NCI-H1105 (cell line): ENCODE measurements at regions not wholly inside any gene's neighbourhood (a gene's known extent, or its start where the extent isn't known, plus 50 kb on each side); places are given as distances from the start of the nearest gene placed in this dataset.
"Not testable (repeated sequence)": the region's sequence is repeated elsewhere in the genome, so short reads cannot be mapped to it uniquely, and the experiment has no call there.

Experiments used
- DNase-seq: peaks from one replicate; lab custom pipeline; 2025; lab: John Stamatoyannopoulos, UW

DNA sequence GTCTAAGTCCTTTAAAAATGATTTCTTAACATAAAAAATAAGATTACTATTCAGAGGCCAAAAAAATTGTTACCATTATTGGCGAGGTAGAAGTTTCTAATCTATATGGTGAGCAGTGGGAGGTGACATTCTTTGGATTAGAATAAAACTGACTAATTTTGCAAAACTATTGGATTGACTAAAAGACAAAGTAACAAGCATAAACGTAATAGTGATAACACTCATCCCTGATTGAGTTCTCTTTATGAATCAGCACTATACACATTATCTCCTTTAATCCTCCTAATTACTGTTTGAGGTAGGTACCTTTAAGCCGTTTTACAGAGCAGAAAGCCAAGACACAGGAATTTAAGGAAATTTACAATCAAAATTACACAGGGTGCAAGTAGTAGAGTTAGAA lies 139.2 kb upstream of the NRP1 start:
- DNase-seq, result no peak

DNA sequence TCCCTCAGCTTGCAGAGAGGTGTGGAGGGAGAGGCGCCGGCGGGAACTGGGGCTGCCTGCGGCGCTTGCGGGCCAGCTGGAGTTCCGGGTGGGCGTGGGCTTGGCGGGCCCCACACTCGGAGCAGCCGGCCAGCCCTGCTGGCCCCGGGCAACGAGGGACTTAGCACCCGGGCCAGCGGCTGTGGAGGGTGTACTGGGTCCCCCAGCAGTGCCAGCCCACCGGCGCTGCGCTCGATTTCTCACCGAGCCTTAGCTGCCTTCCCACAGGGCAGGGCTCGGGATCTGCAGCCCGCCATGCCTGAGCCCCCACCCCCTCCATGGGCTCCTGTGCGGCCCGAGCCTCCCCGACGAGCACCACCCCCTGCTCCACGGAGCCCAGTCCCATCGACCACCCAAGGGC lies 133.5 kb upstream of the NRP1 start:
- not testable (repeated sequence) for DNase-seq

DNA sequence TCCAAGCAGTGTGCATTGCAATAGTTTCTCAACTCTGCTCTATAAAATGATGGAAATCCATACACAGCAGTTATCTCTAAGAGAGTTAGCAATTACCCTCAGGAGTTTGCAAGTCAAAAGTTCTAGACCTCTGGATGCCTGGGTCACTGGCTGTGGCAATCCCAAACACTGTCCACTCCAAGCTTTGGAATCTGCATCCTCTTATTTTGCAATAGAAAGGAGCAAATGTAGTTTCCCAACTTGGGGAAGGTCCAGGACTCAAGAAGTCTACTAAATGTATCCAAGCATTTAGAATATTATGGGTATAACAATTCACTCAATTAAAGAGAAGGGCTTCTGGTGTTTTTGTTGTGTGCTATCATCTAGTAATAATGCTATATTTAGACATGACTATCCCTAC lies 131.3 kb upstream of the NRP1 start:
- no peak for DNase-seq

DNA sequence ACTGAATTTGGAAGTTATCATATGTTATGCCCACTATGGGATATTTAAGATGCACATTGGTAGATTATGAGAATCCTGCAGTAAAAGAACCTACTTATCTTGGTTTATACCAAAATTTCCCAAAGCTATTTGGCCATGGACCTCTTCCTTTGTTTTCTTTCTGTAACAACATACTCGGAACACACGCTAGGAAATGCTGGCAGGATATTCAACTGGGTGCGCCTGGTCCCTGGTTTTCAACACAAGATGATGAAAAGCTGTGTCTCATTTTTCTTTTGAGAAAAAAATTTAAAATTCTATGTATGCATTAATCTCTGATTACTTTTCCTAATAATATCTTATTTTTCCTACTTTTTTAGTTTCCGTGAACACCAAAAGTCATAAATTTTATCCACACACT lies 128.5 kb upstream of the NRP1 start:
- DNase-seq, result no peak

DNA sequence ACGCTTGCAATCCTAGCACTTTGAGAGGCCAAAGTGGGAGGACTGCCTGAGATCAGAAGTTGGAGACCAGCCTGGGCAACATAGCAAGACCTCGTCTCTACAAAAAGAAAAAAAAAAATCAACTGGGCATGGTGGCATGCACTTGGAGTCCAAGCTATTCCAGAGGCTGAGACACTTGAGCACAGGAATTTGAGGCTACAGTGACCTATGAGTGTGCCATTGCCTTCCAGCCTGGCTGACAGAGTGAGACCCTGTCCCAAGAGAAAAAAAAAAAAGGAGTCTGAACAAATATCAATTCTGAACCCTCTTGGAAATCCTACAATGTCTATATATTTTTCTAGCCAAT lies 126.8 kb upstream of the NRP1 start:
- no peak for DNase-seq

DNA sequence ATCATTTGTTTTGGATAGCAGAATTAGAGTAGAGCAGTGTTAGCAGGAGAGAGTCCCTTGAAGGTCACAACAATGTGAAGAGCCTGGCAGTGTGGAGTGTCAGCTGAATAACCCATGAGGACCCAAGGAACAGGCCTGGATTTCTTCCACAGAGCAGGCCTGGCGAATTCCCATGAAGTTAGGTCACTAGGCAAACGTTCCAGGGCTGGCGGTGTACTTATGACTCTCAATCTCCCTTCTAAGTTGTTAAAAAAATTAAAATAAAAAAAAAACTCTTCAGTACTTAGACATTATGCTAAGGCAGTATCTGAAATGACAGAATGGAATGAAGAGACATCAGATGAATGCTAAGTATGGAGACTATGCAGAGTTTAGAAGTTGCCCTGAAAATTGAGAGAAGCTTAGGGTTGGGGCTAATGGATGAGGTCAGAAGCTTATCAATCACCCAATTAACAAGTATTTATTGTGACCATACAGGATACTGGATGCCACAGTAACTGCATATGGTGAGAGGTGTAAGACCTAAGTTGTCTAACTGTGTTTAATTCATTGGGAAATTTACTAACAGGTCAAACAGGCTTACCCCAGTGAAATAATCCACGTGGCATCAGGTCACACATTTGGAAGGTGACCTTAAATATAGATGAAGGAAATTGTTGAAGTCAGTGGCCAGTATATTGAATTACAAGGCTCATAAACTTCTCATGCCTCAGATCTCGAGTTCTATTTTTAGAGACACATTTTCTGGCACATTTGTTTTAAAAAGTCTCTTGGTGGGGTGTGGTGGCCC lies 126.2 kb upstream of the NRP1 start:
- DNase-seq, result no peak

DNA sequence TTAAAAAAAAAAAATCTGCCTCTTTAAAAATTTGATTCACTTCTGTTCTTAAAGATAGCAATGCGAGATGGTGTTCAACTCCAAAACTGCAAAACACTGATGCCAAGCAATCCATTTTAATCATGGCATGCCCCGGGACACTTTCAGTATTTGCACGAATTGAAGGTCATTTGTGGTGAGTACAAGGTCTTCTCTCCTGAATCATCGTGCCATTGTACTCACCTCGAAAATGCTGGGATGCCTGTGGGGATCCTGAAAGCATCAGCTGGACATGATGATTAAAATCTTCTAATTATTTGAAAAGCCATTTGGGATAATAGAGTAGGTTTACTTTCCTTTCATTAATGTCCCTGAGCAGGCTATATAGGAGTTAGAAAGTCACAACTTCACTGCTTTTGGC lies 125.1 kb upstream of the NRP1 start:
- DNase-seq, result no peak

DNA sequence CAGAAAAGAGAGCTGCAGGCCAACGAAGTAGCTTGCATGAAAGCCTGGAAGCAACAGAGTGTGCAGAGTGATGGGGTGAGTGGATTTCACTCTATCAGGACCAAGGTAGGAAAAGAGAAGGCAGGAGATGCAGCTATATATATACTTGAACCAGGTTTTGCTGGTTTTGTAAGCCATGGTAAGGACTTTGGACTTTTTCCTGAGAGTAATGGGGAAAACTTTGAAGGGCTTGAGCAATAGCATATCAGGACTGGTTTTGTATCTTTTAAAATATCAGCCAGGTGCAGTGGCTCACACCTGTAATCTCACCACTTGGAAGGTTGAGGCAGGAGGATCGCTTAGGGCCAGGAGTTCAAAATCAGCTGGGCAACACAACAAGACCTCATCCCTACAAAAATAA lies 120.6 kb upstream of the NRP1 start:
- no peak for DNase-seq

DNA sequence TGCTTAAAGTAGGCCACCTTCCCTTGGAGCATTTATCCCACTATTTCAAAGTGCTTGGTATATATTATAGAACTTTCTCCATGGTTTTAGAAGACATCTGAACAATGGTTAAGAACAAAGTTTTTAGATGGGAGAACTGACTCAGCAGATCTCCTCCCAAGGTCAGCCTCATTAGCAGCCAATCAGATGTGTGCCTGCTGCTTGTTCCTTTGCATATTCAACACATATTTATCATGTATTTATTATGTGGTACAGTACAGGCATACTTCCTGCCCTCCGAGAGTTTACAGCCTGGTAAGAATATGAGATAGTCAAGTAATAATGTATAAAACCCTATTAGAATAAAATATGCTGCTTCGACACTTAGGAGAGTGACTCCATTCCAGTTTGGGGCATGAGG lies 120.1 kb upstream of the NRP1 start:
- no peak for DNase-seq

DNA sequence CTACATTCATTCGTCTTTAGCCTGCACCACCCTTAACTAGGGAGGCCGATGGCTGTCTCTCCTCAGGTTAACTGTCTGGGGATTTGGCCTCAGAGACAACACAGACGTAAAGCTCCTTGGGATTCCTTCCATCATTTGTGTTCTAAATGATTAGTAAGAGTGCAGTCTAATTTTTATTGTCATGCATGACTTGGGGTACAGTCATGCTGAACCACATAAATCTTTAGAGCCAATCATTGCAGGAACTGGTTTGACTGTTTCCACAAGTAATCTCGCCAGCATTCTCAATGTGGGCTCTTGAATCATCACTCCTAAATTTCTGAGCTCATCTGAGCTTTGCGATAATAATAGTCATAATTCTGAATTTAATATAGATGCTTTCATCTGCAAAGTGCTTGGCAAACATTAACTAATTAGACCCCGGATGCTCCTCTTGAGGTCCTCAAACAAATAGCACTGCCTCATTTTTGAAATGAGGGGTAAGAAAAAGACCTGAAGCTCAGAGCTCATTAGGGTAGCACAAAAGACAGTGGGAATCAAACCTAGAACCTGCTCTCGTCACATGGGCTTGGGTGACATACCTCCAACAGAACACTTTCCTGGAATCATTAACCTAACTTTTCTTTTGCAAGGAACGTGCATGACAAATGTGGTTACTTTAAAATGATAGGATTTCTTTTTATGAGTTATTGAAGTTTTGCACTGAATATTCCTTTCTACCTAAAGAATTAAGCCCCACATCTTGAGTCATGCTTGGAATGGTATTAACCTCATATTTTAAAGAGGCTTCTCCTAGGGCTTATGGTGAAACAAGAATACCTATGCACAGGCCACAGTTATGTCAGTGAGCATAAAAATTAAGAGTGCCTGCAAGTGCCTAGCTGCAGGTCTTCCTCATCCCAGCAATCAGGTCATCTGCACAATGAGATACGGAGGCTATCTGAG lies 118.9 kb upstream of the NRP1 start:
- DNase-seq, result peak; percentile 30

DNA sequence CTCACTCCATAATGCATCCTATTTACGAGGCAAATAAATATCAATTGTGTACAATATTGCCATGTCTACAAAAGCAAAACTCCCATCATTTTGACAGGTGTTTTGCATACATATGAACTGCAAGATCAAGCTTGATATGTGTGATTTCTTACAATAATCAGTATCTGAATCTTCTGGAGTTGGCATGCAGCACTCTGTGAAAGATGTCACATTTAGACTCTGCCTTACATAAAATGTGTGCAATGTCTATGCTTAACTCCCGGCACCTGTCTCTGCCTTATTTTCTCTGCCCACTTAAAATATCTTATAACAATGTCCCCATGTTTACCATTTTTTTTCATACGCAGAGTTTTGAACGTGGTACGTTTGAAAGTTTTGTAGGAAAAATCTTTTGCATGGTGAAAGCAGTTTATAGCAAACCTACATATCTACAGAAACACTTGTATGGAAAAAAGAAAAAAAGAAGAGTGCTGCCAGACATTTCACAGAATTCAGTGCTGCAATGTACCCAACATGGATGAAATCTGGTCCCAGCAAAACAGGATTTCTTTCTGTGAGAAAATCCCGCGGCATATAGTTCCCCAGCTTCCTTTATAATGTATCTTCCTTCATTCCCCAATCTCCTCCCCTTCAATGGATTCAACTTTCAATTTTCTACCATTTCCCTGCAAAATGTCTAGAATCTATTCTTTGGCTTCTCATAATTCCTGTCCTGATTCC lies 114.1 kb upstream of the NRP1 start:
- DNase-seq, result no peak

DNA sequence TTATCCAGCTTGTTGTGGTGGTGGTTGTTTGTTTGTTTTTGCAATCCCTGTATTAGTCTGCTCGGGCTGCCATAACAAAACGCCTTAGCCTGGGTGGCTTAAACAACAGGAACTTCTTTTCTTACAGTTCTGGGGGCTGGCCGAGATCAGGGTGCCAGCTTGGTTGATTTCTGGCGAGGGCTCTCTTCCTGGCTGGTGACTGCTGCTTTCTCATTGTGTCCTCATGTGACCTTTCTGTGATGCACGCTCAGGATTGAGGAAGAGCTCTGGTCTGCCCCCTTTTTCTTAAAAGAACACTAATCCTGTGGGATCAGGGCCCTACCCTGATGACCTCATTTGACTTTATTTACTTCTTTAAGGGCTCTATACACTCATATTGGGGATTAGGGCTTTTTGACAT lies 107.1 kb upstream of the NRP1 start:
- DNase-seq, result no peak

DNA sequence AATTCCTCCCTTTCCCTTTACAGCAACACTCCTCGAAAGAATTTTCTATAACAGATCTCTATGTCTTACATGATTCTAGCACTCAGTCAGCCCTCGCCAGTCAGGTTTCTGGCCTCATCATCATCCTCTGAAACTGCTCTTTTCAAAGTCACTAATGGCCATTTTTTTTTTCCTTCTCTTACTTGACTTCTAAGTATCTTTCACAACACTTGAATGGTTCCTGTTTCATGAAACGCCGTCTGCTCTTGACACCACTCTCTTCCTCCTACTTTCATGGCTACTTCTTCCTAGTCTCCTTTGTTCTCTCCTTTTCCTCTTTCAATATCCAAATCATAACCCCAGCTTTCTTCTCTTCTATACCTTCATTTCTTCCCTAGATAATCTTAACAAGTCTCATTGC lies 100.5 kb upstream of the NRP1 start:
- DNase-seq, result no peak

DNA sequence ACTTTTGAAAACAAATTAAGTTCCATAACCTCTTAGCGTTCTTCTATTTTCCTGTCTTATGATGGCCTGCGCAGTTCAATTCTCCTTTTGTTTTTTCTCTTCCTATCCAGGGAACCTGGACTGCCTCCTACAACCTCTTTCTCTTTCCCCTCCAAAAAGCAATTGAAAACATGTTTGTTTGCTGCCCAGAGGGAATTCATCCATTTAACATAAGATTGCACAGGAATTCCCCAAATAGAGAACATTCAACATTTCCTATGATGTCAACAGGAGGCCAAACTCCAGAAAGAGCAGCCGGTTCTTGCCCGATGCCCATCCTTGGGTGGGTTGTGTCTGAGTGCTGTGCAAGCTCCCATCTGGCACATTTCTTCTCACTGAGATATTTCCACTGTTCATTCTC lies 94.2 kb upstream of the NRP1 start:
- DNase-seq, result no peak

DNA sequence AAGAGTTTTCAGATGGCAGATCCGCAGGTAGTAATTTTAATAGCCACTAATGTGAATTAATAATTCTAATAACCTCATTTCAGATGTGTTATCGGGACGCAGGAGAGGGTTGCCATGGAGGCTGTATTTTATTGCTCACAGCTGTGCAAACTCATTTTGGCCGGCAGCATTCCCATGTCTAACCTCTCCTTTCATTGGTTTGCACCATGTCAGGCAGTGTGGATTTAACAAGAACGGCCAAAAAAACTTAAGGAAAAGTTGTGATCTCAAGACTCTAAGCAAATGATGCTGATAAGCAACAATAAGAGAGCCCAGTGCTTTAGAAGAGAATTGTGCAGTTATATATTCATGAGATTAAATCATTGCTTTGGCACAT lies 88.7 kb upstream of the NRP1 start:
- DNase-seq, result peak; percentile 63

DNA sequence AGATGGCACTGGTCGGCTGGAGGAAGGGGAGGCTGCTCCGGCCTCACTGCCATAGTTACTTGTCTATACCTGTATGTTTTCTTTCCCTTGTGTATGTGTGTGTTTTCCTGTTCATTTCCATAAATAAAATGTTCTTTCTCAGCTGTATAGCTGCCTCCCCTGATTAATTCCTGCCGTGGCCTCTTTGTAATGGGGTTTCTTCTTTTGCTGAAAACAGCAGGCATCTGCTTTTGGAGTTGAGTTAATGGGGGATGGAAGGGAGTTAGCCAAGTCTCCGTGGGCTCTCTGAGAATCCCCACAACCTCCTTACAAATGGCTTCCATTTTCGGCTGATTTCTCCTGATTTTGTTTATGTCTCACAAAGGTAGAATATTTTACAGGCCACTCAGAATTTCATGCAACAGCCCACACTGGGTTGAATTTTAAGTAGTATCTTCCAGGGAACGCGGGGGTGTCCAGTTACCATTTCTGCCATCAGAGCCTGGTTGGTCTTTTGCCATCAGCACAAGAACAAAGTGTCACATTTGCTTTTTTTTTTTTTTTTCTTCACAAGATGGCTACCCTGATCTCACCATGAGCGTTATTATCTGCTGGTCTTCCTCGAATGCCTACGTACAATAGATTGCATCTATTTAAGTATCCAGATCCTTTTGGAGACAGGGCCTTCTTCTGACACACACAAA lies 88.1 kb upstream of the NRP1 start:
- DNase-seq, result peak; percentile 63

DNA sequence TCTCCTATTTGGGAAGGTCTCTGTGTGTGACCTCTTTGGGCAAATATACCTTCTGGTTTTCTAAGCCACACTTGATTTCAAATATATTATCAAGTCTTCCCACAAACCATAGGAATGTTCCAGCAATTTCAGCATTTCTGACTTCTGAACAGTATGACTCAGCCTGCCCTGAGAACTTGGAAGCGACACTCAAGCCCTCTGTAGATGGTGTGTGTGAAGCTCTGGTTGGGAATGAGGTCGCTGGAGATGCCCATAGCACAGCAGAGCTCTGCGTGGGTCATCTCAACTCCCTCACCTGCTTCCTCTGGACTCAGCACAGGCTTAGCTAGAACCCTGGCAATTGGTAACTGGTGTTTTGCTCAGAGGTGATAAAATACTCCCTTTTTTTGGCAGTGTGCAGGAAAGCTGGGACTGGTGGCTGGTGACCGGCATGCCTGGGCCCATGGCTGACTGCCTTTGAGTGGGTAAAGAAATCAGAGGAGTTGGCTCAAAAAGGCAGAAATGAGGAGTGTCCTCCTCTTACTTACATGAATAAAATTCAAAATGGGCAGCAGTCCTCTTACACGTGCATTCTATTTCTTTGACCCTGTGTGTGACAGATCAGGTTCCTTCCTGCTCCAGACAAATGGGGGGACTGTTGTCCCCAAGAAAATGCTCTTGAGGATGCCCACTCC lies 87.5 kb upstream of the NRP1 start:
- DNase-seq, result no peak

DNA sequence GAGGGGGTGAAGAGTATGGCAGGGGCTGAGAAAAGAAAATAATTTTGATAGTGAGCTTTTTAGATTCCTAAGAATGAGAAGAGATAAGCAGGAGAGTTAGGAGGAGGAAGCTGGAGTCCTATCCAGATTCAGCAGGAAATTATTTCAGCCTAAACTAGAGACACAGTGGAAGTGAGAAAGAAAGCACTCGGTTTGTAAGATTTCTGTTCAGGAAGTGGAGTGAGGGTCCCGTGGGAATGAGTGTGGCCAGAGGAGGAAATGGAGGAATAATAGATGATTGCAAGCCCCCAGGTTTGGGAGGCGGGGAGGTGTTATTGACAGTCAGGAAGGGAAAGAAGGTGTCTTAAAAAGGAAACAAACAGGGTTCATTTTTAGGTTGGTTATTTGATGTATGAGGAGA lies 84.8 kb upstream of the NRP1 start:
- no peak for DNase-seq

DNA sequence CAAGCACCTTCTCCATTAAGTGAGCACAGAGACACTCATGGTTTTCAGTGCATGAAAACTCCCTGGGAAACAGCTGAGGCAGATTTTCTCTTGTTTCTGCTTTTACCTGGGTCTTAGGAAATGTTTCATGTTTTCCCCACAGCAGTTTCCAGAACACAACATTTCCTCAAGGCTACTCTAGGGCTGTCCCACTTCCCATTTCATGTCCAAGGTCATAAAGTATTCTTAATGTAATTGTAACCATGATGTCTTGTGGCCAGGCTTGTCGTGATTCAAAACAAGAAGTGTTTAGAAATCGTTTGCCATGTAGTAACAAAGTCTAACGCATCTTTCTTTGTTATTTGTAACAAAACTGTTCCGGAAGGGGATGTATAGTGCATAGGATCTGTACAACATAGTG lies 83.8 kb upstream of the NRP1 start:
- DNase-seq, result no peak

DNA sequence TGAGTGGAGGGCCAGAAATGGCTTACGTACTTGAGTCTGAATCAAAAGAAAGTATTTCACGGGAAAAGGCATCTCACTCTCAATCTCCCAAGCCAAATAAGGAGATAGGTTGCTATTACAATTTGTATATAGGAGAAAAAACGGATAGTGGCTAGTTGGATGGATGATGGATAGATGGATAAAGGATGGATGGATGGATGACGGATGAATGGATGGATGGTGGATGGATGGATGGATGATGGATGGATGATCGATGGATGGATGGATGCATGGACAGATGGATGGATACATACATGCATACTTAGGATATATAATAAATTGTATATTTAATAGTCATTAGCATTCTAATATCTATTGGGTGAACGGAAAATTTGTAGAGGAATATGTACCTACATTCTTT lies 82.2 kb upstream of the NRP1 start:
- no peak for DNase-seq

DNA sequence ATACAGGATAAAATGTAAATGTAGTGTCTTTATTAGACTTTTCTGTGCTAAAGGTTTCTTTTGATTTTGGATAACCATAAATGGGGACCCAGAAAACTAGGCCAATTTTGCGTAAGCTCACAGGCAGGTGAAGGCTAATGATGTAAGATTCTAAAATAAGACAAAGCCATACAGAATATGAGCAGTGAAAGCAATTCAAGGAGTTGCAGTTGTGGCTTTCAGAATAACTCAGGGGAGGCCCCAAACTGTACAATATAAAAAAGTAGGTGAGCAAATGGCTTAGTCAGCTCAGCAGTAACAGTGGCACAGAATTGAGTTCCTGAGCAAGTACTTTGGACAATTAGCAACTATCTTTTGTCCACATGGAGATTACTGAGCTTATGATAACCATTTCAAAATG lies 81.7 kb upstream of the NRP1 start:
- no peak for DNase-seq

DNA sequence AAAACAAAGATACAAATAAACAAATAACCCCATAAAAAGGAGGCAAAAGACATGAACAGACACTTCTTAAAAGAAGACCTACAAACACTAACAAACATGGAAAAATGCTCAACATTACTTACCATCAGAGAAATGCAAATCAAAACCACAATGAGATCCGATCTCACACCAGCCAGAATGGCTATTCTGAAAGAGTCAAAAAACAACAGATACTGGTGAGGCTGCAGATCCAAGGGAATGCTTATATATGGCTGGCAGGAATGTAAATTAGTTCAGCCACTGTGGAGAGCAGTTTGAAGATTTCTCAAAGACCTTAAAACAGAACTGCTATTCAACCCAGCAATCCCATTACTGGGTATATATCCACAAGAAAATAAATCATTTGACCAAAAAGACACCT lies 80.4 kb upstream of the NRP1 start:
- DNase-seq, result no peak
